Fibroblast of mammary gland (primary cell): ENCODE measurements at regions not wholly inside any gene's neighbourhood (a gene's known extent, or its start where the extent isn't known, plus 50 kb on each side); places are given as distances from the start of the nearest gene placed in this dataset.
A peak's percentile ranks its signal among the peaks of the same experiment; 100 is the strongest.

Source experiments
- DNase-seq: peaks from one replicate; pipeline ENCODE4 v3.0.0-alpha.2; 2010; ENCODE audit warnings: low read depth
- H3K4me3 ChIP-seq: 2 replicates; pipeline ENCODE4 v1.5.1; 2011; ENCODE audit warnings: low read depth, mild to moderate bottlenecking, low read length, moderate library complexity; ENCODE audit not compliant: control insufficient read depth
- TF ChIP-seq, protein P1 (sequence below): conservative IDR thresholded peaks from 2 replicates; pipeline ENCODE4 v1.5.1; 2011; ENCODE audit warnings: low read depth, low read length, inconsistent platforms; ENCODE audit not compliant: control insufficient read depth, insufficient read depth

DNA sequence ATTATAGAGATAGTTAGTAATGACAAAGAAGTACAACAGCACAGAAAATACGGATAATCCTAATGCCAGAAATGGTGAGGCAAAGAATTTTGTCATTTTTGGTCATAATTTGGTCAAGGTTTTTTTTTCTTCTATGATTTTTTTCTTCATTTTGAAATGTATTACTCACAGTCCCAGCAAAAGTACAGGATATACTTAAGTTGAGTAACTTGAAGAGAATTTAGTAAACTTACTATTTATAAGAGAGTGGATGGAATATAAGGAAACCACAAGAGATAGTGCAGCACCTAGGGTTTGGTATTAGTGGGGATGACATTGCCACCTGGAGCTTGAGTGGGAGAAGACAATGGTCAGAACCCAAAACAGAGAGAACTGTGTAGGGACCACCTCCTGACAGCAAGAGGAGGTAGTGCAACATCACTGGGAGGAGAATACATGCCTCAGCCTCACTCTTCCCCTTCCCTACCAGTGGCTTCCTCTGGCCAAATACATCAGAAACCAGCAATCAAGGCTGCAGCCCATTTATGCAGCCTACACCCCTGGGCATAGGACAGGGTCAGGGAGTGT, 434.5 kb upstream of the TRPC7 start:
- no peak overlapping the region for H3K4me3 ChIP-seq
- TF ChIP-seq, protein P1, sequence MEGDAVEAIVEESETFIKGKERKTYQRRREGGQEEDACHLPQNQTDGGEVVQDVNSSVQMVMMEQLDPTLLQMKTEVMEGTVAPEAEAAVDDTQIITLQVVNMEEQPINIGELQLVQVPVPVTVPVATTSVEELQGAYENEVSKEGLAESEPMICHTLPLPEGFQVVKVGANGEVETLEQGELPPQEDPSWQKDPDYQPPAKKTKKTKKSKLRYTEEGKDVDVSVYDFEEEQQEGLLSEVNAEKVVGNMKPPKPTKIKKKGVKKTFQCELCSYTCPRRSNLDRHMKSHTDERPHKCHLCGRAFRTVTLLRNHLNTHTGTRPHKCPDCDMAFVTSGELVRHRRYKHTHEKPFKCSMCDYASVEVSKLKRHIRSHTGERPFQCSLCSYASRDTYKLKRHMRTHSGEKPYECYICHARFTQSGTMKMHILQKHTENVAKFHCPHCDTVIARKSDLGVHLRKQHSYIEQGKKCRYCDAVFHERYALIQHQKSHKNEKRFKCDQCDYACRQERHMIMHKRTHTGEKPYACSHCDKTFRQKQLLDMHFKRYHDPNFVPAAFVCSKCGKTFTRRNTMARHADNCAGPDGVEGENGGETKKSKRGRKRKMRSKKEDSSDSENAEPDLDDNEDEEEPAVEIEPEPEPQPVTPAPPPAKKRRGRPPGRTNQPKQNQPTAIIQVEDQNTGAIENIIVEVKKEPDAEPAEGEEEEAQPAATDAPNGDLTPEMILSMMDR = no peak
- no peak for DNase-seq

GRCh38 chr5:136793300-136793699, 428.0 kb upstream of the TRPC7 start:
- TF ChIP-seq, protein P1 = no peak
- no peak overlapping the region for H3K4me3 ChIP-seq
- DNase-seq = no peak

DNA sequence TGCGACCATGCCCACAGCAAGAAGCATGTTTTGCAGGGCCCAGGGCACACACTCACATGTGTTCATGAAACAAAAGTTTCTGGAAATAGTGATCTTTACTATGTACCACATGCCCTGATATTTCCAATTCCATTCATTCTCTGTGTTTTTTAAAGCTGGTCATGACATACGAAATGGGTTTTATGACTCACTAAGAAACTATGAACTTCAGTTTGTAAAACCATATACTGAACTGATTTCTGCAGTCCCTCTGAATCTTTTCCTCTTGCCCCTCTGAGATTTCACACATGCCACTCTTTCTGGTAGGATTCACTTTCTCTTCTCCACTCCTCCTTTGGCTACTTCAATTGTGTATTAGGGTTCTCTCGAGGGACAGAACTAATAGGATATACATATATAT, 416.1 kb upstream of the TRPC7 start:
- peak; percentile 45 for DNase-seq
- TF ChIP-seq, protein P1 = no peak
- H3K4me3 ChIP-seq = no peak overlapping the region

GRCh38 chr5:136780518-136780917, 415.2 kb upstream of the TRPC7 start:
- H3K4me3 ChIP-seq = no peak overlapping the region
- TF ChIP-seq, protein P1 = no peak
- DNase-seq = no peak

DNA sequence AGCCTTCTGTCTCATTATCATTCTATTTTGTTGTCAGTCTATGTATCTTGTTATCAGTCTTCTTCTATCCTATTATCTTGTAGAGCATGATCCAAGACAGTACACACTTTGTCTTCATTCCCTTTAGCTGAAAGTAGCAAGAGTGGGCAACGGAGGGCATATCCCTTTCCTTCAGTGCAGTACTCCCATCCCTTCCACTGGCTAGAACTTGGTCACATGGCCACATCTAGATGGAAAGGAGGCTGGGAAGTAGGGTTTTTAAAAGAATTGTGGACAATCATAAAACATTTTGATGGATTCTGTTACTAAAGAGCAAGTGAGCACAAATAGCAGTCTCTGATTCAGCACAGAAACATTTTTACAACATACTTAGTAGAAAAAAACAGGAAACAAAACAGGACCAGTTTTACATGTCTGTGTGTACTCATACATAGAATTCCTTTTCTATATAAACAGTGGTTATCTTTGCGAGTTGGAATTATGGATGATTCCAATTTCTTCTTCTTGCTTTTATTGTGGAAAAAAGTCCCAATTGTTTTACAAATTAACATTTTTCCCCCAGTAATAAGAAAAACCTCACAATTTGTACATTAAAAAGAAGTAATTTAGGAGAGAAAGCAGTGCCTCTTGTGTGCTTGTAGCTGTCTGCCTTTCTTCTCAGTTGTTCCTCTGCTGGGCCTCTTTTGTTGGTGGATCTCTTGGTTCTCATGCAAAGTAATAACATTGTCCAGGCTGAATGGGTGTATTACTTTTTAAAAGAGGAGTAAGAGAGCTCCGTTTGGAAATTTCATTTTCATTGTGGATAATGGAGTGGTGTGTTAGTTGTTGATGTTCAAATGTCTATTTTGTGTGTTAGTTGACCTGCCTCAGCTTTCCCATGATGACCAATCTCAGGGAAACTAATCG, 410.9 kb upstream of the TRPC7 start:
- DNase-seq = no peak
- TF ChIP-seq, protein P1 = no peak
- no peak overlapping the region for H3K4me3 ChIP-seq

GRCh38 chr5:136772491-136772890, 407.1 kb upstream of the TRPC7 start:
- H3K4me3 ChIP-seq = no peak overlapping the region
- no peak for DNase-seq
- TF ChIP-seq, protein P1 = no peak
